A549 (cell line): ENCODE measurements at regions not wholly inside any gene's neighbourhood (a gene's known extent, or its start where the extent isn't known, plus 50 kb on each side); places are given as distances from the start of the nearest gene placed in this dataset.

Experiments used
- ATAC-seq, 2 experiments: fragments of 200-7000 bp in 1 of 2; fragments of >200 bp in 1 of 2; cut with Nextera tagmentation in 1 of 2; cut with Tn5 transposase in 1 of 2; 3 replicates each; pipeline versions ENCODE4 v1.8.0 to v1.9.1; 2018 to 2020; ENCODE audit warnings: mild to moderate bottlenecking in 1 of 2, moderate library complexity in 1 of 2
- CTCF ChIA-PET: fragments of 300-600 bp; sonication (Branson Sonifier 250); formaldehyde crosslinking; extraction: SDS; loops from one replicate; lab custom pipeline; 2021; ENCODE audit warnings: antibody characterized with exemption, inconsistent platforms; lab: Yijun Ruan, JAX
- POLR2A ChIA-PET: fragments of 350-600 bp; formaldehyde crosslinking; extraction: SDS; loops from one replicate; lab custom pipeline; 2021; ENCODE audit warnings: antibody characterized with exemption, inconsistent platforms; lab: Yijun Ruan, JAX
- DNase-seq, 2 experiments: peaks; one replicate each; pipeline versions ENCODE4 v3.0.0 to v3.0.0-alpha.2; 2011 to 2016; ENCODE audit warnings: low read depth in 1 of 2, low spot score in 1 of 2
- FAIRE-seq: peaks from 2 replicates; lab custom pipeline; 2011; peaks lifted over from hg19 to GRCh38; lab: Jason Lieb, UNC
- H3K27ac ChIP-seq, 2 experiments: fragments of >200 bp; sonication (Bioruptor Twin); formaldehyde crosslinking; 3 replicates each; pipeline ENCODE4 v1.5.1; 2016 to 2017
- H3K4me1 ChIP-seq: fragments of >200 bp; sonication (Bioruptor Twin); formaldehyde crosslinking; 3 replicates; pipeline ENCODE4 v1.6.1; 2016
- H3K4me2 ChIP-seq: fragments of >200 bp; sonication (Bioruptor Twin); formaldehyde crosslinking; 3 replicates; pipeline ENCODE4 v1.6.1; 2016
- H3K4me3 ChIP-seq: fragments of >200 bp; sonication (Bioruptor Twin); formaldehyde crosslinking; 3 replicates; pipeline ENCODE4 v1.5.1; 2016
- H3K9me3 ChIP-seq: fragments of >200 bp; sonication (Bioruptor Twin); formaldehyde crosslinking; 3 replicates; pipeline ENCODE4 v1.6.1; 2016
- CBX8 ChIP-seq: fragments of 200-600 bp; sonication (generic); IDR thresholded peaks from 2 replicates; pipeline ENCODE4 v1.6.1; 2016
- CHD4 ChIP-seq: fragments of 200-600 bp; sonication (generic); IDR thresholded peaks from 2 replicates; pipeline ENCODE4 v1.6.1; 2016; ENCODE audit warnings: antibody characterized with exemption, mild to moderate bottlenecking, borderline replicate concordance
- EHF ChIP-seq: fragments of 250-450 bp; sonication (Bioruptor Pico); IDR thresholded peaks from 2 replicates; pipeline ENCODE4 v1.5.0; 2020; ENCODE audit warnings: mild to moderate bottlenecking
- EP300 ChIP-seq, 2 experiments: fragments of >200 bp; sonication (Bioruptor Twin); formaldehyde crosslinking; IDR thresholded peaks; 2 replicates in 1 of 2; 3 replicates in 1 of 2; pipeline ENCODE4 v1.6.1; 2016 to 2017
- FOSB ChIP-seq: fragments of 250-450 bp; sonication (Bioruptor Pico); IDR thresholded peaks from 2 replicates; pipeline ENCODE4 v1.5.0; 2020; ENCODE audit warnings: mild to moderate bottlenecking, moderate library complexity
- HDAC2 ChIP-seq: fragments of 200-600 bp; sonication (generic); IDR thresholded peaks from 2 replicates; pipeline ENCODE4 v1.6.1; 2016
- HOXB13 ChIP-seq: fragments of 250-450 bp; sonication (Bioruptor Pico); IDR thresholded peaks from 2 replicates; pipeline ENCODE4 v1.5.0; 2020; ENCODE audit warnings: low read depth, mild to moderate bottlenecking, moderate library complexity
- JUN ChIP-seq, 2 experiments: fragments of >200 bp; sonication (Bioruptor Twin); formaldehyde crosslinking; IDR thresholded peaks; 2 replicates in 1 of 2; 3 replicates in 1 of 2; pipeline ENCODE4 v1.6.1; 2016 to 2017
- KDM1A ChIP-seq: fragments of 200-600 bp; sonication (generic); IDR thresholded peaks from 2 replicates; pipeline ENCODE4 v1.6.1; 2016; ENCODE audit warnings: low read depth, mild to moderate bottlenecking
- KDM5A ChIP-seq: fragments of 200-600 bp; sonication (generic); IDR thresholded peaks from 2 replicates; pipeline ENCODE4 v1.6.1; 2016; ENCODE audit warnings: antibody characterized with exemption, mild to moderate bottlenecking
- MAFK ChIP-seq: fragments of 450-650 bp; IDR thresholded peaks from 2 replicates; pipeline ENCODE4 v1.6.1; 2014; ENCODE audit not compliant: partially characterized antibody
- PHF8 ChIP-seq: fragments of 200-600 bp; sonication (generic); IDR thresholded peaks from 2 replicates; pipeline ENCODE4 v1.6.1; 2016; ENCODE audit warnings: low read depth, mild to moderate bottlenecking, antibody characterized with exemption, moderate library complexity, borderline replicate concordance
- POLR2AphosphoS2 ChIP-seq: conservative IDR thresholded peaks from 2 replicates; pipeline ENCODE4 v1.6.1; 2012; ENCODE audit warnings: low read length, improper control_type of control experiment, inconsistent platforms
- RAD21 ChIP-seq, 2 experiments: fragments of >200 bp in 1 of 2; sonication (Bioruptor Twin) in 1 of 2; formaldehyde crosslinking in 1 of 2; IDR thresholded peaks in 1 of 2; conservative IDR thresholded peaks in 1 of 2; 2 replicates in 1 of 2; 3 replicates in 1 of 2; pipeline ENCODE4 v1.6.1; 2012 to 2018; ENCODE audit warnings: inconsistent platforms in 1 of 2
- RNF2 ChIP-seq: fragments of 200-600 bp; sonication (generic); IDR thresholded peaks from 2 replicates; pipeline ENCODE4 v1.6.1; 2016; ENCODE audit warnings: low read depth, mild to moderate bottlenecking, antibody characterized with exemption, moderate library complexity, borderline replicate concordance
- SMC3 ChIP-seq: fragments of >200 bp; sonication (Bioruptor Twin); formaldehyde crosslinking; IDR thresholded peaks from 3 replicates; pipeline ENCODE4 v1.6.1; 2018; ENCODE audit warnings: inconsistent platforms
- TFCP2L1 ChIP-seq: fragments of 250-450 bp; sonication (Bioruptor Pico); IDR thresholded peaks from 2 replicates; pipeline ENCODE4 v1.5.0; 2021; ENCODE audit warnings: mild to moderate bottlenecking
- TP53 ChIP-seq: fragments of 250-450 bp; sonication (Bioruptor Pico); IDR thresholded peaks from 2 replicates; pipeline ENCODE4 v1.5.0; 2021; ENCODE audit warnings: mild to moderate bottlenecking, moderate library complexity
- WGBS: methylation state at CpG from one replicate; pipeline ENCODE4 v1.1.6; 2017; ENCODE audit errors: missing lambda C conversion rate; 5-methylcytosine and 5-hydroxymethylcytosine counted together
- TF ChIP-seq, protein P1 (sequence below): fragments of 450-650 bp; IDR thresholded peaks from 2 replicates; pipeline ENCODE4 v1.6.1; 2014; ENCODE audit warnings: antibody characterized with exemption
- TF ChIP-seq, protein P2 (sequence below): IDR thresholded peaks from 2 replicates; pipeline ENCODE4 v1.6.1; 2012; ENCODE audit warnings: low read depth, borderline replicate concordance
- TF ChIP-seq, protein P3 (sequence below): fragments of 150-350 bp; IDR thresholded peaks from 2 replicates; pipeline ENCODE4 v1.6.1; 2014; ENCODE audit warnings: low read depth, mild to moderate bottlenecking, low read length

DNA sequence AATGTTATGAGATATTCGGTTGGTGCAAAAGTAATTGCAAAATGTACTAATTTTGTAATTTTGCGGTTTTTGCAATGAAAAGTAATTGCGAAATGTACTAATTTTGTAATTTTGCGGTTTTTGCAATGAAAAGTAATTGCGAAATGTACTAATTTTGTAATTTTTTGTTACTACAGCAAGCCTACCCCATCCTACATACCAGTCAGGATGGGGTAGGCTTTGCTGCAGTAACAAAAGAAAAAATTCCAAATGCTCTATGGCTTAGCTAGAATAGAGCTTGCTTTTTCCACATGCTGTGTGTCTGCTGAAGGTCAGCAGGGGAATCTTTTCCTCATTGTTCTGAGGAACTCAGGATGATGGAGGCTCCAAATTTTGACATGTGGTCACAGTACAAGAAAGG, 83.3 kb upstream of the GPRC5B start:
- Histone ChIP-seq H3K4me1 (no peaks in the 10 kb centered on the region), H3K27ac (no peak overlapping the region), H3K4me2 (no peak overlapping the region), H3K9me3 (no peaks in the 10 kb centered on the region), H3K4me3 (no peak overlapping the region)
- no peak for ATAC-seq
- 48% methylated on average over 5 of the region's 5 CpGs for WGBS
- CTCF ChIA-PET: interaction anchor here (1.3 kb wide), 1 partner anchor 333 kb away, joined by 4 read pairs; no protein-coding TSS in a partner anchor
- POLR2A ChIA-PET: no interaction called here
- TF ChIP-seq CHD4 (no peak), SMC3 (no peak)
- TF ChIP-seq, protein P1, sequence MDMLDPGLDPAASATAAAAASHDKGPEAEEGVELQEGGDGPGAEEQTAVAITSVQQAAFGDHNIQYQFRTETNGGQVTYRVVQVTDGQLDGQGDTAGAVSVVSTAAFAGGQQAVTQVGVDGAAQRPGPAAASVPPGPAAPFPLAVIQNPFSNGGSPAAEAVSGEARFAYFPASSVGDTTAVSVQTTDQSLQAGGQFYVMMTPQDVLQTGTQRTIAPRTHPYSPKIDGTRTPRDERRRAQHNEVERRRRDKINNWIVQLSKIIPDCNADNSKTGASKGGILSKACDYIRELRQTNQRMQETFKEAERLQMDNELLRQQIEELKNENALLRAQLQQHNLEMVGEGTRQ: no peak
- DNase-seq: no peak
- no peak for FAIRE-seq

DNA sequence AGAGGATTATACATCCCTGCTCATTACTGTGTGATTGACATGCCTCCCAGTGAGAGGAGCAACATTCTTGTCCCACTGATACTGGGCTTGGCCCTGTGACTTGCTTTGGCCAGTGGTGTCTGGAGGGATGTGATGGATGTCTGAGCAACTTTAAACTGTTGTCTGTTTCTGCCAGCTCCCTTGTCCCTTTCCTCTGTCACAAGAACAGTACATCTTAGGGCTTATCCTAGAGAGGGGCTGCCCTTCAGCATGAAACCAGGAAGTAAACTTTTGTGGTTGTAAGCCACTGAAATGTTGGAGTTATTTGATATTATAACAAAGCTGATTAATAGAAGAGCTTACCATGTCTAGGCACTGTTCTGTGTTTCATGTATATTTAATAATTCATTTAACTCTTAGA, 82.9 kb upstream of the GPRC5B start:
- Histone ChIP-seq H3K4me3 (no peak overlapping the region), H3K4me2 (no peak overlapping the region), H3K27ac (no peak overlapping the region), H3K9me3 (no peaks in the 10 kb centered on the region), H3K4me1 (no peaks in the 10 kb centered on the region)
- TF ChIP-seq CHD4 (no peak), HOXB13 (CRISPR knock-in tag) (no peak), POLR2AphosphoS2 (no peak), KDM5A (no peak), KDM1A (no peak), FOSB (no peak), RAD21 (conservative IDR thresholded peaks at IDR 0.05 in 1 of 2, IDR thresholded peaks at IDR 0.05 in 1 of 2) (no peak), EP300 (IDR thresholded peaks at IDR 0.05) (no peak), MAFK (no peak), RNF2 (no peak), CBX8 (no peak), HDAC2 (no peak)
- TF ChIP-seq, protein P2, sequence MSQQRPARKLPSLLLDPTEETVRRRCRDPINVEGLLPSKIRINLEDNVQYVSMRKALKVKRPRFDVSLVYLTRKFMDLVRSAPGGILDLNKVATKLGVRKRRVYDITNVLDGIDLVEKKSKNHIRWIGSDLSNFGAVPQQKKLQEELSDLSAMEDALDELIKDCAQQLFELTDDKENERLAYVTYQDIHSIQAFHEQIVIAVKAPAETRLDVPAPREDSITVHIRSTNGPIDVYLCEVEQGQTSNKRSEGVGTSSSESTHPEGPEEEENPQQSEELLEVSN: no peak
- TF ChIP-seq, protein P3, sequence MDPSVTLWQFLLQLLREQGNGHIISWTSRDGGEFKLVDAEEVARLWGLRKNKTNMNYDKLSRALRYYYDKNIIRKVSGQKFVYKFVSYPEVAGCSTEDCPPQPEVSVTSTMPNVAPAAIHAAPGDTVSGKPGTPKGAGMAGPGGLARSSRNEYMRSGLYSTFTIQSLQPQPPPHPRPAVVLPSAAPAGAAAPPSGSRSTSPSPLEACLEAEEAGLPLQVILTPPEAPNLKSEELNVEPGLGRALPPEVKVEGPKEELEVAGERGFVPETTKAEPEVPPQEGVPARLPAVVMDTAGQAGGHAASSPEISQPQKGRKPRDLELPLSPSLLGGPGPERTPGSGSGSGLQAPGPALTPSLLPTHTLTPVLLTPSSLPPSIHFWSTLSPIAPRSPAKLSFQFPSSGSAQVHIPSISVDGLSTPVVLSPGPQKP: no peak
- POLR2A ChIA-PET: no interaction called here
- DNase-seq (no peak), FAIRE-seq (no peak), ATAC-seq (no peak)
- CTCF ChIA-PET: interaction anchor here (1.3 to 1.5 kb wide), 2 partner anchors 60 to 333 kb away, joined by 4 read pairs; no protein-coding TSS in a partner anchor

DNA sequence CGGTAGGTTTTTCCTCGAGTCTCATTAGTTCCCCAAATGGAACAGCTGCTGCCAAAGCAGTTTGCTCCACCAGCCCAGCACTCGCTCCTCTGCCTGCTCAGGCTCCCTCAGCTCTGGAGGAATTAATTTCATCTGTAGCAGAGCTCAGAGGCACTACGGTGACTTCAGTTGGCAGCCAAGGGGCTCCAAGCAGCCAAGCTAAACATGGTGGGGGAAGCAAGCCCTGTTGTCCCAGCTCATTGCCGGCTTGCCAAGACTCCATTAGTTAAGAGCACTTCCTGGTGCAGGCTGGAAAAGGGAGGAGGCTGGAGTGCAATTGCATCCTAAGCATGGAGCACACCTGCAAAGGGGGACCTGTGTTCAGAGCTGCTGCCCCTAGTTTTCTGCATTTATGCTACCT, 78.7 kb upstream of the GPRC5B start:
- 5% methylated on average over 5 of the region's 5 CpGs for WGBS
- H3K9me3 ChIP-seq: no peaks in the 10 kb centered on the region

DNA sequence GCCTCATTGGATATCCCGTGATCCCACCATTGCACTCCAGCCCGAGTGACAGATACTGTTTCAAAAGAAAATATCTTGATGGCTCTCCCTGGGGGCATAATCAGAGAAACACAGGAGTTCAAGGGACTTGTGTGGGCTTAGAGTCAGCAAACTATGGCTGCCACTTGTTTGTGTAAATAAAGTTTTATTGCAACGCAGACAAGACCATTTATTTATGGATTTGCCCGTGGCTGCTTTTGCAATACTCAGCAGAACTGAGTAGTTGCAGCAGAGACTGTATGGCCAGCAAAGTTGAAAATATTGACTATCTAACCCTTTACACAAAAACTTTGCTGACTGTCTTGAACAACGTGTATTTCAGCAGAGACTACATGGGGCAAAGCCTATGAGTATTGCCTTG, 75.5 kb upstream of the GPRC5B start:
- Histone ChIP-seq H3K4me3 (no peak overlapping the region), H3K4me2 (no peak overlapping the region), H3K9me3 (no peaks in the 10 kb centered on the region), H3K27ac (no peak overlapping the region), H3K4me1 (no peaks in the 10 kb centered on the region)
- POLR2A ChIA-PET: no interaction called here
- no peak for ATAC-seq
- no peak for TF ChIP-seq TP53
- no peak for TF ChIP-seq EHF (CRISPR knock-in tag)
- no peak for TF ChIP-seq POLR2AphosphoS2
- TF ChIP-seq SMC3: no peak
- CTCF ChIA-PET: interaction anchor here (2.2 to 2.4 kb wide), 2 partner anchors 53 to 341 kb away, joined by 9 read pairs; no protein-coding TSS in a partner anchor
- no peak for DNase-seq
- WGBS: 0% methylated on average over 5 of the region's 5 CpGs
- no peak for FAIRE-seq

More for the DNA sequence above, 78.7 kb upstream of the GPRC5B start:
- ChIA-PET POLR2A (no interaction called here), CTCF (no interaction called here)
- Histone ChIP-seq H3K4me1 (no peaks in the 10 kb centered on the region), H3K4me3 (no peak overlapping the region), H3K27ac (no peak overlapping the region), H3K4me2 (no peak overlapping the region)
- TF ChIP-seq PHF8: no peak
- TF ChIP-seq JUN (IDR thresholded peaks at IDR 0.05): no peak
- no peak for TF ChIP-seq TFCP2L1 (CRISPR knock-in tag)
- DNase-seq (no peak), ATAC-seq (no peak), FAIRE-seq (no peak)
